Neutrophil (primary cell): ENCODE measurements at regions not wholly inside any gene's neighbourhood (a gene's known extent, or its start where the extent isn't known, plus 50 kb on each side); places are given as distances from the start of the nearest gene placed in this dataset.

ENCODE experiments used
- H3K27ac ChIP-seq: fragments of 200-600 bp; sonication (generic); 2 replicates; pipeline ENCODE4 v1.5.1; 2016; ENCODE audit warnings: mild to moderate bottlenecking, moderate library complexity
- H3K27me3 ChIP-seq: fragments of 200-600 bp; sonication (generic); 2 replicates; pipeline ENCODE4 v1.6.0; 2016; ENCODE audit warnings: mild to moderate bottlenecking
- H3K36me3 ChIP-seq: fragments of 200-600 bp; sonication (generic); 2 replicates; pipeline ENCODE4 v1.5.1; 2017
- H3K4me1 ChIP-seq, 2 experiments: fragments of 200-600 bp in 1 of 2; sonication (generic) in 1 of 2; 1 replicate in 1 of 2; 2 replicates in 1 of 2; pipeline versions ENCODE4 v1.5.1 to v1.6.1; 2013 to 2016; ENCODE audit warnings: low read depth in 1 of 2, low read length in 1 of 2, mild to moderate bottlenecking in 1 of 2, moderate library complexity in 1 of 2; ENCODE audit not compliant: control insufficient read depth in 1 of 2, insufficient read depth in 1 of 2
- H3K4me3 ChIP-seq, 2 experiments: fragments of 200-600 bp in 1 of 2; sonication (generic) in 1 of 2; 1 replicate in 1 of 2; 2 replicates in 1 of 2; pipeline ENCODE4 v1.5.1; 2013 to 2016; ENCODE audit warnings: low read depth in 1 of 2, low read length in 1 of 2, mild to moderate bottlenecking in 1 of 2, moderate library complexity in 1 of 2
- H3K9me3 ChIP-seq: fragments of 200-600 bp; sonication (generic); 2 replicates; pipeline ENCODE4 v1.5.1; 2016
- TF ChIP-seq, protein P1 (sequence below): fragments of 200-600 bp; sonication (generic); IDR thresholded peaks from 2 replicates; pipeline ENCODE4 v1.5.1; 2016; ENCODE audit warnings: antibody characterized with exemption

DNA sequence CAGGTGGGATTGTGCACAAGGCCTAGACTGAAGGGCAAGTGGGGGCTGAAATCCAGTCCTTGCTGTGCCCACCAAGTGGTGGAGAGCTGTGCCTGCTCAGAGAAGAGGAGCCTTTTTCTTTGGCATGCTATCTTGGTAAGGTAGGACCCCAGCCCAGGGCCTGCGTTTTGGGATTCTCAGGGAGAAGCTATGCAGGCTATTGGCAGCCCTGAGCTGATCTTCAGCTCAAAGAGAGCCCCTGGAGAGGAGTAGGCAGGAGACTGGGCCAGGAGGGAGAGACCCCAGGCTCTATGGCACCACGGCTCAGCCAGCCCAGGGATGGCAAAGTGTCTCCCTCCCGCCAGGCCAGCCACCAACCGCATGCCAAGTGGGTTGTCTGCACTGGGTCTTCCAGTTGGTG, 119.2 kb upstream of the PCBD1 start:
- Histone ChIP-seq H3K9me3 (no peaks in the 10 kb centered on the region), H3K4me1 (no peaks in the 10 kb centered on the region), H3K27me3 (no peaks in the 10 kb centered on the region), H3K27ac (no peak overlapping the region), H3K36me3 (no peaks in the 10 kb centered on the region), H3K4me3 (no peak overlapping the region)
- TF ChIP-seq, protein P1, sequence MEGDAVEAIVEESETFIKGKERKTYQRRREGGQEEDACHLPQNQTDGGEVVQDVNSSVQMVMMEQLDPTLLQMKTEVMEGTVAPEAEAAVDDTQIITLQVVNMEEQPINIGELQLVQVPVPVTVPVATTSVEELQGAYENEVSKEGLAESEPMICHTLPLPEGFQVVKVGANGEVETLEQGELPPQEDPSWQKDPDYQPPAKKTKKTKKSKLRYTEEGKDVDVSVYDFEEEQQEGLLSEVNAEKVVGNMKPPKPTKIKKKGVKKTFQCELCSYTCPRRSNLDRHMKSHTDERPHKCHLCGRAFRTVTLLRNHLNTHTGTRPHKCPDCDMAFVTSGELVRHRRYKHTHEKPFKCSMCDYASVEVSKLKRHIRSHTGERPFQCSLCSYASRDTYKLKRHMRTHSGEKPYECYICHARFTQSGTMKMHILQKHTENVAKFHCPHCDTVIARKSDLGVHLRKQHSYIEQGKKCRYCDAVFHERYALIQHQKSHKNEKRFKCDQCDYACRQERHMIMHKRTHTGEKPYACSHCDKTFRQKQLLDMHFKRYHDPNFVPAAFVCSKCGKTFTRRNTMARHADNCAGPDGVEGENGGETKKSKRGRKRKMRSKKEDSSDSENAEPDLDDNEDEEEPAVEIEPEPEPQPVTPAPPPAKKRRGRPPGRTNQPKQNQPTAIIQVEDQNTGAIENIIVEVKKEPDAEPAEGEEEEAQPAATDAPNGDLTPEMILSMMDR: no peak

- Histone ChIP-seq H3K4me3 (no peak overlapping the region), H3K9me3 (no peaks in the 10 kb centered on the region), H3K27me3 (no peaks in the 10 kb centered on the region), H3K36me3 (no peaks in the 10 kb centered on the region), H3K27ac (no peak overlapping the region), H3K4me1 (no peaks in the 10 kb centered on the region)
- TF ChIP-seq, protein P1: no peak
These were observed 119.8 kb upstream of the PCBD1 start for GRCh38 chr10:71008150-71008549.

- H3K27me3 ChIP-seq: no peaks in the 10 kb centered on the region
These were observed 120.8 kb upstream of the PCBD1 start for GRCh38 chr10:71009126-71009525.

DNA sequence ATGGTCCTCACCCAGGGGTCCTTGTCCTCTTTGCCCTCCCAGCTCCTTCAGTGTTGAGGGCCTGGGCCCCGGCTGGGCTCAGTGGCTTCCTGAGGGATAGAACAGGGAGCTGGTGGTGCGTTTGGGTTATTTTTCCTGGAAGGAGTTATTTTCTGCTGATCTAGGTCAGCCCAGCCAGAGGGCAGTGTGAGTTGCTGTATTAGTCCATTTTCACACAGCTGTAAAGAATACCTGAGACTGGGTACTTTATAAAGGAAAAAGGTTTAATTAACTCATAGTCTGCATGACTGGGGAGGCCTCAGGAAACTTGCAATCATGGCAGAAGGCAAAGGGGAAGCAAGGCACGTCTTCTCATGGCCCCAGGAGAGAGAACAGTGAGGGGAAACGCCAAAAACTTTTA, 122.4 kb upstream of the PCBD1 start:
- Histone ChIP-seq H3K4me3 (no peak overlapping the region), H3K27me3 (no peaks in the 10 kb centered on the region), H3K36me3 (no peaks in the 10 kb centered on the region), H3K27ac (no peak overlapping the region), H3K4me1 (peaks cover 0 to 2% of the 10 kb centered on the region in 2 experiments), H3K9me3 (no peaks in the 10 kb centered on the region)
- TF ChIP-seq, protein P1: no peak

More at GRCh38 chr10:71009126-71009525, 120.8 kb upstream of the PCBD1 start:
- no peak overlapping the region for H3K27ac ChIP-seq
- no peak overlapping the region for H3K4me3 ChIP-seq
- H3K9me3 ChIP-seq: no peaks in the 10 kb centered on the region
- no peaks in the 10 kb centered on the region for H3K36me3 ChIP-seq
- H3K4me1 ChIP-seq: no peaks in the 10 kb centered on the region
- TF ChIP-seq, protein P1: no peak

DNA sequence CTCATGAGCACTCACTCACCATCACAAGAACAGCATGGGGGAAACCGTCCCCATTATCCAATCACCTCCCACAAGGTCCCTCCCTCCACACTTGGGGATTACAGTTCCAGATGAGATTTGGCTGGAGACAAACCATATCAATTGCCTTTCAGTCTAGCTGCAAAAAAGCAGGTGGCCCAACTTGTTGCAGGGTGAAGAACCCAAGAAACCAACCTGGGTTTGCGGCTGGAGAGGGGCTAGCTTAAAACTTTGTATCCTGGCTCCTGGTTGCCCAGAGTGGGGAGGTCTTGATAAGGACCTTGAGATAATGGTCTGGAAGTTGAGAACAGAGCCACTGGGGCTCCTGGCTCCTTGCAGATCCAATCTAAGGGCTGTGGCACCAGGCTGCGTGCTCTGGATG, 122.8 kb upstream of the PCBD1 start:
- no peaks in the 10 kb centered on the region for H3K27me3 ChIP-seq
- TF ChIP-seq, protein P1: no peak
- H3K36me3 ChIP-seq: no peaks in the 10 kb centered on the region
- no peak overlapping the region for H3K27ac ChIP-seq
- H3K9me3 ChIP-seq: no peaks in the 10 kb centered on the region
- H3K4me3 ChIP-seq: no peak overlapping the region
- peaks cover 0 to 3% of the 10 kb centered on the region in 2 experiments for H3K4me1 ChIP-seq
